Caco-2 (cell line): ENCODE measurements at regions not wholly inside any gene's neighbourhood (a gene's known extent, or its start where the extent isn't known, plus 50 kb on each side); places are given as distances from the start of the nearest gene placed in this dataset.

Experiments used
- BruUV-seq: library from RNA; stranded (reverse); fragments of 400-500 nt; replicated peaks from 2 replicates; lab custom pipeline; 2021; lab: Mats Ljungman, UMichigan
- CTCF ChIA-PET: fragments of 300-600 bp; sonication (Branson Sonifier 250); formaldehyde crosslinking; loops from one replicate; lab custom pipeline; 2022; ENCODE audit warnings: antibody characterized with exemption; lab: Charles Lee
- POLR2A ChIA-PET: fragments of 300-600 bp; sonication (Branson Sonifier 250); formaldehyde crosslinking; loops from one replicate; lab custom pipeline; 2022; ENCODE audit warnings: antibody characterized with exemption; lab: Charles Lee
- DNase-seq, 2 experiments: peaks; one replicate each; pipeline versions ENCODE4 v3.0.0 to v3.0.0-alpha.2; 2020 to 2022
- H3K27me3 ChIP-seq: replicated peaks from 2 replicates; pipeline ENCODE4 v1.6.0; 2011; ENCODE audit warnings: low read length; ENCODE audit not compliant: control insufficient read depth, insufficient read depth
- H3K36me3 ChIP-seq: 2 replicates; pipeline ENCODE4 v1.5.1; 2011; ENCODE audit warnings: low read length; ENCODE audit not compliant: control insufficient read depth, insufficient read depth
- H3K4me1 ChIP-seq: fragments of 250-450 bp; sonication (Bioruptor Pico); 2 replicates; pipeline ENCODE4 v1.5.1; 2020; ENCODE audit warnings: mild to moderate bottlenecking
- H3K4me3 ChIP-seq: 2 replicates; pipeline ENCODE4 v1.5.1; 2011; ENCODE audit warnings: low read depth, mild to moderate bottlenecking, control low read depth, low read length
- H3K9me3 ChIP-seq: fragments of 250-450 bp; sonication (Bioruptor Pico); 2 replicates; pipeline ENCODE4 v1.5.1; 2020; ENCODE audit warnings: mild to moderate bottlenecking, moderate library complexity
- H3K27ac Mint-ChIP-seq: one replicate; pipeline ENCODE4 v1.8.0; 2022; ENCODE audit warnings: mixed read lengths; ENCODE audit not compliant: unreplicated experiment
- H3K27me3 Mint-ChIP-seq: one replicate; pipeline ENCODE4 v1.8.0; 2022; ENCODE audit warnings: mixed read lengths; ENCODE audit not compliant: insufficient read depth, unreplicated experiment
- H3K36me3 Mint-ChIP-seq: one replicate; pipeline ENCODE4 v1.8.0; 2022; ENCODE audit warnings: mild to moderate bottlenecking, mixed read lengths; ENCODE audit not compliant: insufficient read depth, unreplicated experiment
- H3K4me1 Mint-ChIP-seq: one replicate; pipeline ENCODE4 v1.8.0; 2022; ENCODE audit warnings: low read depth, mixed read lengths; ENCODE audit not compliant: unreplicated experiment
- H3K4me3 Mint-ChIP-seq: one replicate; pipeline ENCODE4 v1.8.0; 2022; ENCODE audit warnings: mild to moderate bottlenecking, moderate library complexity, mixed read lengths; ENCODE audit not compliant: unreplicated experiment
- H3K9me3 Mint-ChIP-seq: one replicate; pipeline ENCODE4 v1.8.0; 2022; ENCODE audit warnings: mixed read lengths; ENCODE audit not compliant: unreplicated experiment
- intact Hi-C: fragments of 100-400 bp; cut with micrococcal nuclease; formaldehyde crosslinking; loops from one replicate; pipeline ENCODE4 v1.10.0; 2022; ENCODE audit not compliant: unreplicated experiment
- TF ChIP-seq, protein P1 (sequence below), 2 experiments: fragments of 200-600 bp in 1 of 2; IDR thresholded peaks; 1 replicate in 1 of 2; 2 replicates in 1 of 2; pipeline versions ENCODE4 v1.5.1 to v1.8.0; 2011 to 2022; ENCODE audit warnings: antibody characterized with exemption in 1 of 2, control low read depth in 1 of 2, inconsistent platforms in 1 of 2, low read depth in 1 of 2, low read length in 1 of 2, mild to moderate bottlenecking in 1 of 2, moderate library complexity in 1 of 2; ENCODE audit not compliant: insufficient read depth in 1 of 2, severe bottlenecking in 1 of 2, unreplicated experiment in 1 of 2

DNA sequence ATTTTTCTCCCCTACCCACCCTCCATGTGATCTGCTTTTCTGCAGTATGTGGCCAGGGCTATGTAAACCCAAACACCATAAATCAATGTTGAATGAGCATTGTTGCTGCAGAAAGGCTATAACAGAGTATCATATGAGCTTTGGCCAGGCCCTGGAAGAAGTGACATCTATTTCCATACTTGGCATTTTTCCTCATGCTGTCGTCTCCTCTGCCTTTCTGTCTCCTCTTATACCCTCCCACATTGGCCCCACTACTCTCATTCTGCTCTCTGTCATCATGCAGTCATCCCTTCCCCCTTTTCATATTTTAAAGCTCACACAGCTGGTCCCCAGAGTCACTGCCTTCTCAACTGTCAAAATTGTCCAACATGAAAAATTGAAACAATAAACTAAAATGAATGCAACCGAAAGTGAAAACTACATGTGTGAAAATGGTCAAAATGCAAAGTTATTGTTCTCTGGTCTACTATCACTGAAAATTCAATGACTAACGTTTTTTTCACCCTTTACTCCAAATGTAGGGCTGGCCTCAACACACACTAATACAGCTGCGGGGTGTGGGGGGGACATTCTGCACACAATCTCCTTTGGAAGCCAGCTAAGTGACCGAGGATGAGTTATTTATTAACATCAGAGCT, 290.7 kb upstream of the TMPO start:
- POLR2A ChIA-PET = no interaction called here
- TF ChIP-seq, protein P1, sequence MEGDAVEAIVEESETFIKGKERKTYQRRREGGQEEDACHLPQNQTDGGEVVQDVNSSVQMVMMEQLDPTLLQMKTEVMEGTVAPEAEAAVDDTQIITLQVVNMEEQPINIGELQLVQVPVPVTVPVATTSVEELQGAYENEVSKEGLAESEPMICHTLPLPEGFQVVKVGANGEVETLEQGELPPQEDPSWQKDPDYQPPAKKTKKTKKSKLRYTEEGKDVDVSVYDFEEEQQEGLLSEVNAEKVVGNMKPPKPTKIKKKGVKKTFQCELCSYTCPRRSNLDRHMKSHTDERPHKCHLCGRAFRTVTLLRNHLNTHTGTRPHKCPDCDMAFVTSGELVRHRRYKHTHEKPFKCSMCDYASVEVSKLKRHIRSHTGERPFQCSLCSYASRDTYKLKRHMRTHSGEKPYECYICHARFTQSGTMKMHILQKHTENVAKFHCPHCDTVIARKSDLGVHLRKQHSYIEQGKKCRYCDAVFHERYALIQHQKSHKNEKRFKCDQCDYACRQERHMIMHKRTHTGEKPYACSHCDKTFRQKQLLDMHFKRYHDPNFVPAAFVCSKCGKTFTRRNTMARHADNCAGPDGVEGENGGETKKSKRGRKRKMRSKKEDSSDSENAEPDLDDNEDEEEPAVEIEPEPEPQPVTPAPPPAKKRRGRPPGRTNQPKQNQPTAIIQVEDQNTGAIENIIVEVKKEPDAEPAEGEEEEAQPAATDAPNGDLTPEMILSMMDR (IDR thresholded peaks at IDR 0.05; ENCODE audit: insufficient read depth in 1 of 2, low read depth in 1 of 2, low read length in 1 of 2, severe bottlenecking in 1 of 2, unreplicated experiment in 1 of 2) = no peak
- H3K36me3 Mint-ChIP-seq = no peaks in the 10 kb centered on the region
- no peak overlapping the region for H3K27ac Mint-ChIP-seq
- Histone ChIP-seq H3K36me3 (no peaks in the 10 kb centered on the region), H3K27me3 (no peaks in the 10 kb centered on the region), H3K4me1 (no peaks in the 10 kb centered on the region), H3K9me3 (no peaks in the 10 kb centered on the region), H3K4me3 (no peak overlapping the region)
- CTCF ChIA-PET = no interaction called here
- no TSS peak for BruUV-seq
- intact Hi-C loops = loop anchor here (10.0 kb wide), 1 partner anchor 150 kb away; no protein-coding TSS in a partner anchor
- no peak for DNase-seq
- peaks cover 4% of the 10 kb centered on the region for H3K27me3 Mint-ChIP-seq
- H3K4me1 Mint-ChIP-seq = peaks cover 10% of the 10 kb centered on the region
- peaks cover 12% of the 10 kb centered on the region for H3K9me3 Mint-ChIP-seq
- no peak overlapping the region for H3K4me3 Mint-ChIP-seq

DNA sequence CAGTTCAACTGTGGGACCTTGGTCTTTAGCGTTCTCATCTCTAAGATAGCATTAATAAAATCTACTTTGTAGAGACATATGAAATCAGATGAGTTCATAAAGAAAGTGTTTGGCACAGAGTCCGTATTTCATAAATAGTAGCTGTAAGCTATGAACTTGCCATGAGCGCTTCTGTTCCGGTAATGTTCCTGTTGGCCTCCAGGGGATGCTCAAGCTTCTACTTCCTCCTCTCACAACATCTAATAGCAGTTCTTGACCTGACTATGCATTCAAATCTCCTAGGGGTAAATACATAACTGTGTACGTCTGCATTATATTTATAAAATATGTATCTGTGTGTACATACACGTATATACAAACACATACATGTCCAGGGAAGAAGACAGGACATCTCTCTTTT, 288.2 kb upstream of the TMPO start:
- H3K4me1 Mint-ChIP-seq = peaks cover 10% of the 10 kb centered on the region
- no peaks in the 10 kb centered on the region for H3K4me1 ChIP-seq
- intact Hi-C loops = loop anchor here (10.0 kb wide), 1 partner anchor 148 kb away; no protein-coding TSS in a partner anchor
- H3K27me3 ChIP-seq = no peaks in the 10 kb centered on the region
- H3K9me3 Mint-ChIP-seq = peaks cover 8% of the 10 kb centered on the region
- no peaks in the 10 kb centered on the region for H3K36me3 Mint-ChIP-seq
- CTCF ChIA-PET = interaction anchor here (0.9 to 1.3 kb wide), 2 partner anchors 30 to 64 kb away, joined by 3 read pairs; no protein-coding TSS in a partner anchor
- H3K4me3 ChIP-seq = no peak overlapping the region
- no peaks in the 10 kb centered on the region for H3K36me3 ChIP-seq
- peaks cover 3% of the 10 kb centered on the region for H3K27me3 Mint-ChIP-seq
- H3K4me3 Mint-ChIP-seq = no peak overlapping the region
- H3K9me3 ChIP-seq = no peaks in the 10 kb centered on the region
- no peak for DNase-seq
- no peak overlapping the region for H3K27ac Mint-ChIP-seq
- POLR2A ChIA-PET = no interaction called here
- no TSS peak for BruUV-seq
- TF ChIP-seq, protein P1 (IDR thresholded peaks at IDR 0.05; ENCODE audit: insufficient read depth in 1 of 2, low read depth in 1 of 2, low read length in 1 of 2, severe bottlenecking in 1 of 2, unreplicated experiment in 1 of 2) = peak; percentile 16 to 22

DNA sequence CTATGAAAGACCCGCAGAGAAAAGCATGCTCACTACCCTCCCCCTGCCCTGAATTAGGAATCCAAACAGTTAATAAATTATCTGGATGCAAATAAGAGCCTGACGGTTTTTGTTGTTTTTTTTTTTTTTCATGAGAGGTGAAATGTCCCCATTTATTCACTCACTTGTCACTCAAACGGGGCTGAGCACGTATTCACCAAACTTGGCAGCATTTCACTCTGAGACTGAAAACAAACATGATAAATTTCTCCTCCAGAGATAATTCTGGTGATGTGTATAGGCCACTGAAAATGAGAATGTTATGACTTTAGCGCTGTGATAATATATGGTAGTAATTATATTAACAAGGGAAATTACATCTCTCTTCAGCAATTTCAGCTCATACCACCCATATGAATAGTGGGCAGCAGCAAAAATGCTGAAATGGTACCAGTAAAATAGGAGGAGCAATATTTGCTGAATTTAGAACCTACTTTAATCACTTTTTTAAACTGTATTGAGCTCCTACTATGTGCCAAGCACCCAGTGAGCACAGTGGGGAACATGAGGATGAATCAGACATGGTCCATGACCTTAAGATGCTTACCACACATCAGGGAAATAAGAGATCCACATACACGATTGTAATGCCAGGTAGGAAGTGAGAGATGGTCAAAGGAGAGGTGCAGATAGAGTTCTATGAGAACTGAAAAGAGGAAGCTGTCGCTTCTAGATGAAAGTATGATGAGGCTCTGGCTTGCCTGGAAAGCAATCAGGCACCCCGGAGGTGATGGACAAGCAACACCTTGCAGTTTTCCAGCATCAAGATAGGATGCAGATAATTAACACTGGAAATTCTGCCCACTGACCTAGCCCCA, 286.5 kb upstream of the TMPO start:
- Mint-ChIP-seq H3K4me3 (no peak overlapping the region), H3K4me1 (peaks cover 10% of the 10 kb centered on the region), H3K27ac (no peak overlapping the region), H3K27me3 (peaks cover 3% of the 10 kb centered on the region), H3K36me3 (no peaks in the 10 kb centered on the region), H3K9me3 (peaks cover 8% of the 10 kb centered on the region)
- Histone ChIP-seq H3K9me3 (no peaks in the 10 kb centered on the region), H3K27me3 (no peaks in the 10 kb centered on the region), H3K36me3 (no peaks in the 10 kb centered on the region), H3K4me1 (no peaks in the 10 kb centered on the region), H3K4me3 (no peak overlapping the region)
- POLR2A ChIA-PET = no interaction called here
- intact Hi-C loops = loop anchor here (10.0 kb wide), 1 partner anchor 146 kb away; no protein-coding TSS in a partner anchor
- TF ChIP-seq, protein P1 (IDR thresholded peaks at IDR 0.05; ENCODE audit: insufficient read depth in 1 of 2, low read depth in 1 of 2, low read length in 1 of 2, severe bottlenecking in 1 of 2, unreplicated experiment in 1 of 2) = no peak
- no TSS peak for BruUV-seq
- CTCF ChIA-PET = no interaction called here
- no peak for DNase-seq
